ENCODE measurements at regions not wholly inside any gene's neighbourhood (a gene's known extent, or its start where the extent isn't known, plus 50 kb on each side); places are given as distances from the start of the nearest gene placed in this dataset.
A peak's percentile ranks its signal among the peaks of the same experiment; 100 is the strongest.
"Not testable (repeated sequence)": the region's sequence is repeated elsewhere in the genome, so short reads cannot be mapped to it uniquely, and the experiment has no call there.

DNA sequence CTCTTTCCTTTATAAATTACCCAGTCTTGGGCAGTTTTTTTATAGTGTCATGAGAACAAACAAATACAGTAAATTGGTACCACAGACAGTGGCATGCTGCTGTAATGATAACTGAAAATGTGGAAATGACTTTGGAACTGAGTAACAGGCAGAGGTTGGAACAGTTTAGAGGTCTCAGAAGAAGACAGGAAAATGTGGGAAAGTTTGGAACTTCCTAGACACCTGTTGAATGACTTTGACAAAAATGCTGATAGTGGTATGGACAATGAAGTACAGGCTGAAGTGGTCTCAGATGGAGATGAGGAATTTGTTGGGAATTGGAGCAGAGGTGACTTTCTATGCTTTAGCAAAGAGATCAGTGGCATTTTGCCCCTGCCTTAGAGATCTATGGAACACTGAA lies 1128.4 kb upstream of the POT1 start:
- no peak for DNase-seq
- no peak overlapping the region for H3K27ac ChIP-seq (ENCODE audit: low read depth in 1 of 2, low read length in 2 of 2)
- intact Hi-C loops (cut with DNase I) = no loop called here

DNA sequence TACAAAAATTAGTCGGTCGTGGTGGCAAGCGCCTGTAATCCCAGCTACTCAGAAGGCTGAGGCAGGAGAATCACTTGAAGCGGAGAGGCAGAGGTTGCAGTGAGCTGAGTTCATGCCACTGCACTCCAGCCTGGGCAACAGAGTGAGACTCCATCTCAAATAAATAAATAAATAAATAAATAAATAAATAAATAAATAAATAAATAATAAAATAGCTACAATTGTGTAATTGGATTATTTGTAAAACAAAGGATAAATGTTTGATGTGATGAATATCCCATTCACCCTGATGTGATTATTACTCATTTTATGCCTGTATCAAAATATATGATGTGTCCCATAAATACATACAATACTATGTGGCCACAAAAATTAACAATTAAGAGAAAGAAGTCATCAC lies 1127.0 kb upstream of the POT1 start:
- H3K27ac ChIP-seq (ENCODE audit: low read depth in 1 of 2, low read length in 2 of 2); ATAC-seq (ENCODE audit: low FRiP score); intact Hi-C loops (cut with DNase I); H3K9me3 ChIP-seq (ENCODE audit: control insufficient read depth, low read length); H3K36me3 ChIP-seq (ENCODE audit: control insufficient read depth in 1 of 2, insufficient read depth in 2 of 2, low read length in 1 of 2); H3K4me1 ChIP-seq (ENCODE audit: control insufficient read depth in 1 of 2, insufficient read depth in 2 of 2, low read length in 2 of 2); DNase-seq; H3K27me3 ChIP-seq (ENCODE audit: control insufficient read depth in 1 of 2, insufficient read depth in 2 of 2, low read length in 1 of 2); H3K4me3 ChIP-seq (ENCODE audit: low read length in 2 of 2): not testable (repeated sequence)
- WGBS, 2 donors = 92 to 95% methylated on average over 4 of the region's 4 CpGs

More for the DNA sequence above, 1128.4 kb upstream of the POT1 start:
- Histone ChIP-seq H3K36me3 (ENCODE audit: control insufficient read depth in 1 of 2, insufficient read depth in 2 of 2, low read length in 1 of 2) (no peaks in the 10 kb centered on the region), H3K9me3 (ENCODE audit: control insufficient read depth, low read length) (no peaks in the 10 kb centered on the region), H3K27me3 (ENCODE audit: control insufficient read depth in 1 of 2, insufficient read depth in 2 of 2, low read length in 1 of 2) (no peaks in the 10 kb centered on the region), H3K4me3 (ENCODE audit: low read length in 2 of 2) (no peak overlapping the region), H3K4me1 (ENCODE audit: control insufficient read depth in 1 of 2, insufficient read depth in 2 of 2, low read length in 2 of 2) (no peaks in the 10 kb centered on the region)
- no peak for ATAC-seq (ENCODE audit: low FRiP score)

- no peak overlapping the region for H3K27ac ChIP-seq (ENCODE audit: low read depth in 1 of 2, low read length in 2 of 2)
- WGBS, 2 donors = 79 to 81% methylated on average over 1 of the region's 1 CpG
- intact Hi-C loops (cut with DNase I) = no loop called here
- DNase-seq (no peak), ATAC-seq (ENCODE audit: low FRiP score) (no peak)
- H3K27me3 ChIP-seq (ENCODE audit: control insufficient read depth in 1 of 2, insufficient read depth in 2 of 2, low read length in 1 of 2) = no peaks in the 10 kb centered on the region
- no peaks in the 10 kb centered on the region for H3K4me1 ChIP-seq (ENCODE audit: control insufficient read depth in 1 of 2, insufficient read depth in 2 of 2, low read length in 2 of 2)
- H3K9me3 ChIP-seq (ENCODE audit: control insufficient read depth, low read length) = no peaks in the 10 kb centered on the region
- H3K36me3 ChIP-seq (ENCODE audit: control insufficient read depth in 1 of 2, insufficient read depth in 2 of 2, low read length in 1 of 2) = no peaks in the 10 kb centered on the region
- H3K4me3 ChIP-seq (ENCODE audit: low read length in 2 of 2) = no peak overlapping the region
Measured at GRCh38 chr7:126052229-126052628, 1122.6 kb upstream of the POT1 start.

GRCh38 chr7:126044662-126045061 lies 1115.0 kb upstream of the POT1 start:
- H3K9me3 ChIP-seq (ENCODE audit: control insufficient read depth, low read length) = no peaks in the 10 kb centered on the region
- DNase-seq = no peak
- intact Hi-C loops (cut with DNase I) = no loop called here
- 47 to 55% methylated on average over 1 of the region's 1 CpG for WGBS, 2 donors
- no peak overlapping the region for H3K4me3 ChIP-seq (ENCODE audit: low read length in 2 of 2)
- H3K27me3 ChIP-seq (ENCODE audit: control insufficient read depth in 1 of 2, insufficient read depth in 2 of 2, low read length in 1 of 2) = no peaks in the 10 kb centered on the region
- no peak for ATAC-seq (ENCODE audit: low FRiP score)
- H3K27ac ChIP-seq (ENCODE audit: low read depth in 1 of 2, low read length in 2 of 2) = no peak overlapping the region
- H3K4me1 ChIP-seq (ENCODE audit: control insufficient read depth in 1 of 2, insufficient read depth in 2 of 2, low read length in 2 of 2) = no peaks in the 10 kb centered on the region
- H3K36me3 ChIP-seq (ENCODE audit: control insufficient read depth in 1 of 2, insufficient read depth in 2 of 2, low read length in 1 of 2) = no peaks in the 10 kb centered on the region

DNA sequence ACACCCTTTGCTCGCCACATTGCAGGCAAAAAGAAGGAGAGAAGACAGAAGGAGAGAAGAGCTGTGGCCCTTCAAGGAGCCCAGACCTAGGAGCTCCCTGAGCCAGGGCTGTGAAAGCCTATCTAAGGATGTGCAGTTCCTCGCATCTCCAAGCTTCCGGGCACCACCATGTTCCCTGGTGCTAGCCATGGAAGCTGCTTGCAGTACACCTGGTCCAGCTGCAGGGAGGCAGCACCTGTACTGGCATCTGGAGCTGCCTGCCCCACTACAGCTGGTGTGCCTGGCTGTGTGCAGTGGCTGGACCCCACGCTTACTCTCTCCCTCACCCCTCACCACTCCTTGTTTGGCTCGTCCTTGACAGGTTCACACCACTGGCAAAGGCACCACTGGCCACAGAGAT lies 1111.8 kb upstream of the POT1 start:
- Histone ChIP-seq H3K4me1 (ENCODE audit: control insufficient read depth in 1 of 2, insufficient read depth in 2 of 2, low read length in 2 of 2) (no peaks in the 10 kb centered on the region), H3K27me3 (ENCODE audit: control insufficient read depth in 1 of 2, insufficient read depth in 2 of 2, low read length in 1 of 2) (no peaks in the 10 kb centered on the region), H3K27ac (ENCODE audit: low read depth in 1 of 2, low read length in 2 of 2) (no peak overlapping the region), H3K9me3 (ENCODE audit: control insufficient read depth, low read length) (no peaks in the 10 kb centered on the region), H3K36me3 (ENCODE audit: control insufficient read depth in 1 of 2, insufficient read depth in 2 of 2, low read length in 1 of 2) (no peaks in the 10 kb centered on the region), H3K4me3 (ENCODE audit: low read length in 2 of 2) (no peak overlapping the region)
- ATAC-seq (ENCODE audit: low FRiP score) = no peak
- no peak for DNase-seq
- intact Hi-C loops (cut with DNase I) = no loop called here
- WGBS, 2 donors = 82 to 84% methylated on average over 5 of the region's 5 CpGs

DNA sequence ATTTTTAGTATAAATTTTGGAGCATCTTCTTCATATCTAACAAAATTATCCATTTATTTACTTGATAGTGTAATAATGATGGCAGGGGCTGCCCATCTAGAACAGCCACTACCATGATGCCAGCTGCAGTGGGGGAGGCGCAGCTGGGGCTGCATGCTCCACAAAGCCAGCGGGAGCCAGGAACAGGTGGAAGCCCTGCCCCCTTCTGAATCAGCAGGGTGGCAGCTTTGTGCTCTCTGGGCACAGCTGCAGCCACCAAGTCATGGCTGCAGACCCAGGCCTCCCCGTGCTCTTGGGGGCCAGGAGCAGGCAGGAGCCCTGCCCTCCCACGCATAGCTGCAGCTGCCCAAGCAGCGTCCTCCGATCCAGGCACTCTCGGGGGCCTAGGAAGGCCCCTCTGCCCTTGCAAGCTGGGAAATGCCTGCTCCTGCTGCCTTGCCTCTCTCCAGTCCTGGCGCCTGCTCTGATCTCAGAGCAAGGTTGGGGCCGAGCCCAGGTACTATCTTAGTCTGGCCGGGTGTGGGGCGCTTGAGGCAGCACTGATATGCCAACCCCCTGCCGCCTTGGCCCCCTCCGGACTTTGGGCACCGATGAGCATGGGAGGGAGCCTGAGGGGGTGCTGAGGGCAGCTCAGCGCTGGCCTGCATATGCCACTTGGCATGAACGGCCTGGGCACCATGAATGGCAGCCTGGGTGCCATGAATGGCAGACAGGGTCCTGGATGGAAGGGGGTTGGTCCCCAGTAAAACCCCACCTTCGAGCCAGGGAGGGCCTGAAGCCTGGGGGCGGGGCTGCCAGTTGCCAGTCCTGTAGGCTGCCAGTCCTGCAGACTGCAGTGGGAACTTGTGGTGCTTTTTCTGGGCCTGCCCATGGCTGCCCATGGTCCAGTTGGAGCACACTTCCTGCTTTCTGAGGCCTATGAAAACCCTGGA lies 1110.8 kb upstream of the POT1 start:
- ATAC-seq (ENCODE audit: low FRiP score) = peak; percentile 52
- Histone ChIP-seq H3K36me3 (ENCODE audit: control insufficient read depth in 1 of 2, insufficient read depth in 2 of 2, low read length in 1 of 2) (no peaks in the 10 kb centered on the region), H3K27ac (ENCODE audit: low read depth in 1 of 2, low read length in 2 of 2) (no peak overlapping the region), H3K4me1 (ENCODE audit: control insufficient read depth in 1 of 2, insufficient read depth in 2 of 2, low read length in 2 of 2) (no peaks in the 10 kb centered on the region), H3K27me3 (ENCODE audit: control insufficient read depth in 1 of 2, insufficient read depth in 2 of 2, low read length in 1 of 2) (no peaks in the 10 kb centered on the region), H3K4me3 (ENCODE audit: low read length in 2 of 2) (no peak overlapping the region), H3K9me3 (ENCODE audit: control insufficient read depth, low read length) (no peaks in the 10 kb centered on the region)
- WGBS, 2 donors = 74 to 78% methylated on average over 18 of the region's 18 CpGs
- peak; percentile 30 to 75 for DNase-seq
- intact Hi-C loops (cut with DNase I) = no loop called here

DNA sequence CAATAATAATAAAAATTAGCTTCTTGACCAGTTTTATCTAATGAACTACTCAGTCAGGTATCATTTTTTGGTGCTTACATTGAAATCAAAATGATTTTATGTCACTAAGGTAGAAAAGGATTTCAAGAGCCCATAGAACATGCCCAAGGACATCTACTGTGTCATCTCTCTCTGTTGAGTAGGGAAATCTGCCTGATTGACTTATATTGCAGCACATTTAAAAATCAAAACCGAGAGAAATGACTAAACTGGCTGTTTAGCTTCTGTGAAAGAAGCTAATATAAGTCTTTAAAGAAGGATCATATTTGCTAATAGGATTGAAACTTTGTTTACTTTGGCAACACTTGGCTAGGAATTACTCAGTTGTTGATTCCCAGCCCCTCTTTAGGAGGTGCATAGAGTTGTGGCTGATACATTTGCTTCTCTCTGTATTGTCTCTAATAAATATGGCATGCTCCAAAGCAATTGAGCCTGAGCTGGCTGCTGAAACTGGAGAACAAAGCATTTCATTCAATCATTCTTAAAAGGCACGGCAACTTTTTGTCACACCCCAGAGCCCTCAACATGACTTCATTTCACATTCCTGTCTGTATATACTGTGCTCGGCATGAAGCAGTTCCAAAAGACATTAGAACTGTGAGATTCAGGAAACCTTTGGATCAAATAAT lies 1096.9 kb upstream of the POT1 start:
- Histone ChIP-seq H3K4me1 (ENCODE audit: control insufficient read depth in 1 of 2, insufficient read depth in 2 of 2, low read length in 2 of 2) (no peaks in the 10 kb centered on the region), H3K36me3 (ENCODE audit: control insufficient read depth in 1 of 2, insufficient read depth in 2 of 2, low read length in 1 of 2) (no peaks in the 10 kb centered on the region), H3K9me3 (ENCODE audit: control insufficient read depth, low read length) (no peaks in the 10 kb centered on the region), H3K27me3 (ENCODE audit: control insufficient read depth in 1 of 2, insufficient read depth in 2 of 2, low read length in 1 of 2) (no peaks in the 10 kb centered on the region), H3K4me3 (ENCODE audit: low read length in 2 of 2) (no peak overlapping the region), H3K27ac (ENCODE audit: low read depth in 1 of 2, low read length in 2 of 2) (no peak overlapping the region)
- ATAC-seq (ENCODE audit: low FRiP score) (no peak), DNase-seq (no peak)
- intact Hi-C loops (cut with DNase I) = no loop called here
- 22 to 27% methylated on average over 3 of the region's 3 CpGs for WGBS, 2 donors

- no peak for DNase-seq
- H3K9me3 ChIP-seq (ENCODE audit: control insufficient read depth, low read length) = no peaks in the 10 kb centered on the region
- H3K27me3 ChIP-seq (ENCODE audit: control insufficient read depth in 1 of 2, insufficient read depth in 2 of 2, low read length in 1 of 2) = no peaks in the 10 kb centered on the region
- H3K36me3 ChIP-seq (ENCODE audit: control insufficient read depth in 1 of 2, insufficient read depth in 2 of 2, low read length in 1 of 2) = no peaks in the 10 kb centered on the region
- intact Hi-C loops (cut with DNase I) = no loop called here
- no peak overlapping the region for H3K4me3 ChIP-seq (ENCODE audit: low read length in 2 of 2)
- no peaks in the 10 kb centered on the region for H3K4me1 ChIP-seq (ENCODE audit: control insufficient read depth in 1 of 2, insufficient read depth in 2 of 2, low read length in 2 of 2)
- H3K27ac ChIP-seq (ENCODE audit: low read depth in 1 of 2, low read length in 2 of 2) = no peak overlapping the region
- no peak for ATAC-seq (ENCODE audit: low FRiP score)
Measured at GRCh38 chr7:126022452-126022851, 1092.8 kb upstream of the POT1 start.

- 92 to 97% methylated on average over 1 of the region's 1 CpG for WGBS, 2 donors
- Histone ChIP-seq H3K9me3 (ENCODE audit: control insufficient read depth, low read length) (no peaks in the 10 kb centered on the region), H3K4me3 (ENCODE audit: low read length in 2 of 2) (no peak overlapping the region), H3K27me3 (ENCODE audit: control insufficient read depth in 1 of 2, insufficient read depth in 2 of 2, low read length in 1 of 2) (no peaks in the 10 kb centered on the region), H3K27ac (ENCODE audit: low read depth in 1 of 2, low read length in 2 of 2) (no peak overlapping the region), H3K36me3 (ENCODE audit: control insufficient read depth in 1 of 2, insufficient read depth in 2 of 2, low read length in 1 of 2) (no peaks in the 10 kb centered on the region), H3K4me1 (ENCODE audit: control insufficient read depth in 1 of 2, insufficient read depth in 2 of 2, low read length in 2 of 2) (no peaks in the 10 kb centered on the region)
- no peak for ATAC-seq (ENCODE audit: low FRiP score)
- intact Hi-C loops (cut with DNase I) = no loop called here
- DNase-seq = no peak
Measured at GRCh38 chr7:126016722-126017121, 1087.1 kb upstream of the POT1 start.

All from aorta (tissue), 5 donors.